NAMALWA (cell line): ENCODE measurements at regions not wholly inside any gene's neighbourhood (a gene's known extent, or its start where the extent isn't known, plus 50 kb on each side); places are given as distances from the start of the nearest gene placed in this dataset.

Experiments used
- DNase-seq: peaks from one replicate; pipeline ENCODE4 v3.0.0-alpha.2; 2015; ENCODE audit warnings: low spot score

GRCh38 chr6:54058236-54058635 lies 53.0 kb upstream of the MLIP start:
- DNase-seq = no peak

- DNase-seq = no peak
Measured at GRCh38 chr6:54059683-54060082, 51.6 kb upstream of the MLIP start.

- DNase-seq = no peak
Measured at GRCh38 chr6:54060286-54060685, 51.0 kb upstream of the MLIP start.
